Middle frontal gyrus (tissue), 1 donor: ENCODE measurements at regions not wholly inside any gene's neighbourhood (a gene's known extent, or its start where the extent isn't known, plus 50 kb on each side); places are given as distances from the start of the nearest gene placed in this dataset.

ENCODE experiments used
- DNase-seq: peaks from one replicate; pipeline ENCODE4 v3.0.0-alpha.2; 2015; ENCODE audit warnings: low spot score; ENCODE audit errors: extremely low spot score

DNA sequence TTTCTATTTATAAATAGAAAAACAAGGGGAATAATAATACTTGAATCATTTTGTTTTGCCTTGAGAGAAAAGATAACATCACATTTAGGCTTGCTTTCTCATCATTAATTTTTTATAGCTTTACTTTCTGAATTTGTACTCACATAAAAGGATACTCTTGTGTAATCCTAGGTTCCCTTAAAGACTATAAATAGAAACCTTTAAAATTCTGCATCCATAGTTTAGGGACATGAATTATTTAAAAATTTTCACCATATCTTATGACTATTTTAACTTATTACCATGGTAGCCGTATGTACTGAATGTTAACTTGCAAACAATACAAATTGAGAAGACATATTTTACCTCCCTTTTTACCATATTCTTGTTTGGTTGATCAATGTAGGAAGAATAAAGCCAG lies 143.5 kb upstream of the CWC22 start:
- DNase-seq = no peak

DNA sequence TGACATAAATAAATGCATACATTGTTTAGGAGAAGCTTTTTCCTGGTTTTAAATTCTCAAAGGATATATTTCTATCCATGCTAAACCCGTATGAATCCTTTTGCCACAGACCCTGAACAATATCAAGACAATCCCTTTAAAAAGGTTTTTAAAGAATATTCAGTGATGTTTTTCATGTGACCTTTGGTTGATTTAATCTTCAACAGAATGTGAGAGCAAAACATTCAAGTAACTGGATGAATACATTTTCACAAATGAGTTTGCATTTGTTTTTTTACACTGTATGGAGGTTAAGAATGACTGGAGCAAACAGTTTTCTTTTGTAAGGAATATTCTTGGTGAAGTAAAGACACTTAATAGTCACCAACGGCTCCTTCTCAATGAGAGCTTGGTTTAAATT lies 139.4 kb upstream of the CWC22 start:
- DNase-seq = no peak

DNA sequence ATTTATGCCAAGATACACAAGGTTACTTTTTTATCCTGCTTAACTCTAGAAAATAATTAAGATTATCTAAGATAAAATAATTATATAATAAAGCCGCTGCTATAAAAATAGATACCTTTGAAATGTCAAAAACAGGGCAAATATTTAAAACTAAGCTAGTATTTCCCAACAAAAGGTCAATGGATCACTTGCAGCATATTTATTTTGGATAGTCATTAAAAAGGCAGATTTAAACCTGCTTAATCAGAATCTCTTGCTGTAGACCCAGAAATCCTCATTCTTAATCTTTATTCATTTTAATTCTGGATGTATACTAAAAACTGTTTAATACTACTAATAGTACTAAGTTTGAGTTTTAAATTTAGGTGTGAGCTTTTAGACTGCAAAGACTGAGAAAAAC lies 139.0 kb upstream of the CWC22 start:
- DNase-seq = no peak

DNA sequence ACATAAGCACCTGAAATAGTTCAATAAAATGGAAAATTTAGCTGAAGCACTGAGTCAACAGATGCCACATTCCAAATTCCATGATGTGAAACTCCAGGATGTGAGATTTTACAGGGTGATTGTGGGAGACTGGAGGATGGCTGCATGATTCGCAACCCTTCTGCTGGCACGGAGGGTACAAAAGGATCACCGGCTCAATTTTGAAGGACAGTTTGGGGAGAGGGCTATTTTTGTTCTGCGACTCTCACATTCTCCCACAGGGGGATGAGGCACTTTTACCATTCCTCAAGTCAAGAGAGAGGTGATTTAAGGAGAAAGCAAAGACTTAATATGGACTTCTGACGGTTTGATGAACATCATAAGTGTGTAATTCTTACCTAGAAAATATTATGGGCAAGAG lies 138.1 kb upstream of the CWC22 start:
- DNase-seq = no peak

DNA sequence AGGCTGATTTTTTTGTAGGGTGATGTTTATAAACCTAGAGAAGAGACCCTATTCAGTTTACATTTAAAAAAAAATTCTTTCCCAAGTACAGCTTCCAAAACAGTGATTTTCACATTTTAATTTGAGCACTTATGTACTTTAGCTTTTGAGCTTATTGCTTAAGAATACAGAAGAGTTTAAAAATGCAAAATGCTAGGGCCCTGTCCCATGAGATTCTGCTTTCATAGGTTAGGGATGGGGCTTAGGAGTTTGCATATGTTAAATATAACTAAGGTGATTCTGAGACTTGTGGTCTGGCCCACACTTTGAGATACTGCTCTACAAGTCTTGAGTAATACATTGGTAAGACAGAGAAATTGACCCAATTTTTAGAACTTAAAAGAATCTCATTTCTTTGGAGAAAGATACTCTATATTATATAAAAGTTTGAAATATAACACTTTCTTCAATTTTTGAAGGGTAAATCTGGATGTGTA lies 137.3 kb upstream of the CWC22 start:
- DNase-seq = no peak

DNA sequence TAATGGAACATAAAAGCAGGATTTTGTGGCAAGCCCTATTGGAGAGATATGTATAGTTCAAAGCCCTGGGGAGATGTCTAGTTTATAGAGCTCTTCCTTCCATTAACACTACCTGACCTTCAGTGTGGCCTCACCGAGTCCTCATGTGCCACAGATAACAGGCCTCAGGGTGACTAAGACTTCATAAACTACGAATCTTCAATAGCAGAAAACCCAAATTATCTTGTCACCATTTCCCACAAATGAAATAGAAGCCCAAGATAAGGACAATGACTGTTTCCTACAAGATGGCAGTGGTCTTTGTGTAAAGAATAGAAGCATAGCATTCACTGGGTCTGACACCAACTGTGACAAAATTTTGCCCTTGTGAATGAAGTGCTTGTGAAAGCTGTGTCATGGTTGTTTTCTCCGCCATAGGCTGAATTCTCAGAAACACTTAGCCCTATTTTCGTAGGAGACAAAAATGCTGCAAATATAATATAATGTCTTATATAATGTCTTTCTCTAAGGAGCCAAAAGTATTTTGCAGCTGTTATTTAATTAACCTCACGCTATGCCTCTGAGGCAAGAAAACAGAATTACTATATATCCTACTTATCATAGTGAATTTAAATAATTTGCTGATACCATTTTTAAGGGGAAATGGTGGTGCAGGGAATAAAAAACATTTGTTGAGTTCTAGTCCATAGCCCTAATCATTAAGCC lies 136.7 kb upstream of the CWC22 start:
- DNase-seq = no peak

DNA sequence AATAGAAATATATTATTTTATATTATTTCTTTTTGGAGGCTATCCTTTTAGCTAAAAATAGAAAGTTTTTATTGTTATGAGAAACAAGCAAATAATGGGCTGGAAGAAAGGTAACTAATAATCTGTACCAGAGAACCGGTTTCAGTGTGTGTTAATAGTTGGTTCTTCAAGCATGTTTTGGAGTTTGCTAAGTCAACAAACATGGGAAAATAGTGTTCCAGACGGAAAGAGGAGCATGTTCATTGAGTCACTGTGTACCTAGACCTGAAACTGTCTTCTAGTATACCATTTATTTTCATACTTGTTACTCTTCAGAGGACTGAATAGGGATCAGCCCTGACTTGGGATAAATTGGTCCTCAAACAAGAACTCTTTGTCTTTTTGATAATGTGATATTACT lies 134.5 kb upstream of the CWC22 start:
- DNase-seq = no peak

DNA sequence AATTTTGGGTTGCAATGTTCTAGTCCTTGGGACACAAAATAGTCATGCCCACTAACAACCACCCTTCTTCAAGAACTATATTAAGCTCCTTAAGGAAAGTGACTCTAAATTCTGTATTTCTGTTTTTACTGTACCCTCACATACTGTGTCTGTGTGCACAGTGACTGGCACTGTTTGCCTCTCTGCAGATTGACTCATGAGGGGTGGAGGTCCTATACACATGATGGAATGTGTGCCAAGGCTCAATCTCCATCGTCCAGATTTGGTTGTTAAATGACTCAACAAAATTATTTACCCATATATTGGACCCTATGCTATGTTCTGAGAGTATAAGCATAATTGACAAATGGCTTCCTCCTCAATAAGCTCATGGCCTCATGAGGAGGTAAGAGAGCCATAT lies 126.6 kb upstream of the CWC22 start:
- no peak for DNase-seq

DNA sequence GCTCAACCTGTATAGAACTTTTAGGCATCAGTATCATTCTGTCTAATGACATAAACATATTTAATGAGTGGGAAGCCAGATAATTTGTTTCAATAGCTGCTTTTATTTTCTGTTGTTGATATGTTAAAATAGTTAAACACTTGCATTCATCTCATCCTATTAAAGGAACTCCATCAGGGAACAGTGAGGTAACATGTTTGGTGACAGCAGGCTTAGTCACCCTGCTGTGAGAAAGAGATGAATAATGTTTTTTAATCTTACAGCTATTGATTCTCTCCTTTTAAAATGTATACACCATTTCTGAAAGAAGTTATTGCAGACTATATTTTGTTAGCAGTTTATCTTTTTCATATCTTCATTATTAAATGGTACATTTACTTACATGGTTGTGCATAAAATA lies 123.3 kb upstream of the CWC22 start:
- DNase-seq = no peak

DNA sequence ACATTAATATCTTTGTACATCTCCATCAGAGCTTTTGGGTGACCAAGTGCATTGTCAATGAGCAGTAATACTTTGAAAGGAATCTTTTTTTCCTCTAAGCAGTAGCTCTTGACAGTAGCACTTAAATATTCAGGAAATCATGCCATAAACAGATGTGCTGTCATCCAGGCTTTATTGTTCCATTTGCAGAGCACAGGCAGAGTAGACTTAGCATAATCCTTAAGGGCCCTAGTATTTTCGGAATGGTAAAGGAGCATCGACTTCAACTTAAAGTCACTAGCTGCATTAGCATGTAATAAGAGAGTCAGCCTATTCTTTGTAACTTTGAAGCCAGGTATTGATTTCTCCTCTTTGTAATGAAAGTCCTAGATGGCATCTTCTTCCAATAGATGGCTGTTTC lies 121.8 kb upstream of the CWC22 start:
- DNase-seq = no peak

DNA sequence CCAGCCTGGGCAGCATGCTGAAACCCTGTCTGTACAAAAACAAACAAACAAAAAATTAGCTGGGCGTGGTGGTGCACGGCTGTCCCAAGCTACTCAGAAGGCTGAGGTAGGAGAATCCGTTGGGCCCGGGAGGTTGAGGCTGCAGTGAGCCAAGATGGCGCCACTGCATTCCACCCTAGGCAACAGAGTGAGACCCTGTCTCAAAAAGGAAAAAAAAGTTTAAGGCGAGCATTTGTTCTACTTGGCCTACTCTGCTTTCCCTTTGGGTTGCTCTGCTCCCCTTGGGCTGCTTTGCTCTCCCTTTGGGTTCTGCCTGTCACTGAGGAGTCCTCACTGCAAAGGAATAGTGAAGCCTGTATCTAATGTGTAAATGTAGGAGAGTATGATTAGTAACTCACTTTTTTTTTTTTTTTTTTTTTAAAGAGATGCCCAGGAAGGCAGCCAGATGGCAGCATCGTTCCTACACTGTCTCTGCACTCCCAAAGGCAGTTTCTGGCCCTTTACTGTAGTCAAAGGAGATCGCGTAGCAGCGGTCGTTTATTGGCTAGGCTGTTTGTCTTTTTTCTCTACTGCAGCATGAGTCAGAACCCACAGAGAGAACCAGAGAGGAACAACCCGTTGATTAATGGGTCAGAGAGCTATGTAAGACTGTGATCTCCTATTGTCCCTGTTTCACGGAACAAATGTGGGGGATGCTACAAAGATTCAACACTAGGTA lies 118.3 kb upstream of the CWC22 start:
- peak; percentile 77 for DNase-seq

DNA sequence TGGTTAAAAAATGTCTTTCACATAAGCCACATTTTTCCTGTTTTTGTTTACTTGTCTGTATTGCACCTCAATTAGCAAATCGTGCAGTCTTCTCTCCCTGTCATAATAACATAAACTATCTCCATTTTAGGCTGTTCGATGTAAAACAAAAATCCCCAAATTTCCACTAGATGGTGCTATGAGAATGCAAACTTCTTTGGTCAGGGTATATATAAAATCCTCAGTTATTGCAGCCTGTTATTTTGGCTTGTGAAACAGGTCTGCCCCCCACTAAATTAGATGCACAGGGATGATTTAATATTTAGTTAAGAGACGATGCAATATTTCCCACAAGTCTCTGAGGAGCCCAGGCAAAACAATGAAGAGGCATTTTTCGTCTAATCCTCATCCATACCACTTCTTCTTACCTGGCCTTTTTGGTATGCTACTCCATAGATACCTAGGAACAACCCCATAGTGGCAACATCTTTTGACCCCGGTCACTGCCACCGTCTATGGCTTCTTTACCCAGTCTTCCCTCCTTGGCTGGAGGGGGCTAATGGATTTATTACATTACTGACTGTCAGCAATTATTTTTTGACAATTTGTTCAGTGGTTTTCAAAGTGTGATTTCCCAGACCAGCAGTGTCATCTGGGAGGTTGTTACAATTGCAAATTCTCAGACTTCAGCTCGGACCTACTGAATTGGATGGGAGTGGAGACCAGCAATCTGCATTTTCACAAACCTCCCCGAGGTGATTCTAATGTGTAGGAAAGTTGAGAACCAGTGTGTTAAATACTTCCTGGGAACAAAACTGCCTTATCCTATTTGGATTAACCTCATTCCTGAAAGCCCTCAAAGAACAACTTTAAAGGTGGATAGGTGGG lies 117.4 kb upstream of the CWC22 start:
- no peak for DNase-seq

DNA sequence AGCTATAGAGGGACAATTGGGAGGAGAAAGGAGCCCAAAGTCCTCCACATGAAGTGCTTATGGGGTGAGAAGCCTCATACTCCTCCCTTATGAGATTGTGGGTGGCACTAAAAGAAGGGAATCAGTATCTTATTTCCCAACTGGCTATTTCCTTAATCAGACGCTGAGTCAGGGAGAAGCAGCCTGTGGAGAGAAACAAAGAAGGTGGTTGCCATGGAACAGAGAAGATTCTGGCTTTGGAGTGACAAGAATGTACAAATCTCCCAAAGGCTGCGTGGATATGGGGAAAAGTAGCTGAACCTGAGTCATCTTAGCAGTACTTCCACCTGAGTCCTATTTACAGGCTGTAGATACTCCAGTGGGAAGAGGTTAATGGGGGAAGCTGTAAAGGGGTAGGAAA lies 115.8 kb upstream of the CWC22 start:
- no peak for DNase-seq

DNA sequence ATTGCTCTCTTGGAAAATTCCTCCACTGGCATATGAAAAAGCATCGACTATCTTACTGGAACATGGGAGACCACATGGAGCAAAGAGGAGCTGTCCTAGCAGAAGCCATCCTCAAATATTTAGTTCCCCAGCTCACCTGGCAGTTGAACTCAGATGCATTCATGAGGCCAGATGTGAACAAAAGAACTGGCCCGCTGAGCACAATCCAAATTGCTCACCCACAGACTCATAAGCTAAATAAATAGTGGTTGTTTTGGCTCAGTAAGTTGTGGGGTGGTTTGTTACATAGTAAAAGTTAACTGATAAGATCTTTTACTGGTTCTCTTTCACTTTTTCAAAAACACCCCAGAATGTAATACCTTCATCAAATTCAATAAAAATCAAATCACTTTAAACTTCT lies 108.6 kb upstream of the CWC22 start:
- DNase-seq = no peak

DNA sequence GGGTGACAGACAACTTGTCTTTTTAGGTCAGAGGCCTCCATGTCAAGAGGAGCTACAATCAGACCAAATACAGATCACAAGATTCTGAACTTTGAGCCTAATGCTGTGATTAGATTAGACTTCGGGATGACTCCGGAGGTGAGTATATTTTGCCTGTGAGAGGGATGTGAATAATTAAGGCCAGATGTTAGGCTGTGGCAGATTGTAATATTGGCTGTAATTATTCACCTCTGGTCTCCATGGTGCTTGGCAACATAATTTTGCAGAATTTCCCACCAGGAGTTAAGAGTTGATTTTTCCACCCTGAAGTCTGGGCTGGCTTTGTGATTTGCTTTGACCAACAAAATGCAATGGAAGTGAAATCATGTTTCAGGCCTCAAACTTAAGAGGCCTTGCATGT lies 108.2 kb upstream of the CWC22 start:
- no peak for DNase-seq

DNA sequence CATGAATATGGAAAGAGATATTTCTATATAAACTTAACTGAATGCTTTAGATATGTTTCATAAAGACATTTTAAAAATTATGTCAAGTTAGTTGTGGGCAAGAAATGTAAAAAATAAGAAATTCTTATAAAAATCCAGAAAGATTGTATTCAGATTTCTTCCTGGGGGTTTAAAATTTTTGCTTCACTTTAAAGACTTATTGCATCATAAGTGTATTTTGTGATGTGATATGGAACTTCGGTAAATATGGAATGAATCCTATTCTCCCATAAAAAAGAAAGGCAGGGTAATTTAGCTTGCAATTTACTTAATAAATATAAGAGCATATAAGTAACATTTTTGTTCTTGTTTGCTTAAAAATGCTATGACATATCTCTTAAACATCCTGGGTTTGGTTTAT lies 104.8 kb upstream of the CWC22 start:
- DNase-seq = no peak

DNA sequence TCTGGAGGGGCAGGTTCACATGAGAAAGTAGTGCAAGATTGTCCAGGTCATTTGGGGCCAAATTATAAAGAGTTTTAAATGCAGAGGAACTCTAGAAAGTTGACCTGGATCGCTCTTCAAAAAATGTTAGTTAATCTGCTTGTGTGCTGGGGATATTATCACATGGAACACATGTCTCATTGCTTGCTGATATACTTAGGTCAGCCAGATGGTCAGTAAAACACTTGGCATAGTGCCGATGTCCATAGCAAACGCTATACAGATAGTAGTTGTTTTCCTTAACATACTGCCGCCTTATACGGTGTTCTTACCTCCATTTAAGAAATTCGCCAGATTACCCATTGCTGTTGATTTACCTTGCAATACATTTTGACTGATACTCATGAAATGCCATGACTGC lies 103.4 kb upstream of the CWC22 start:
- no peak for DNase-seq

DNA sequence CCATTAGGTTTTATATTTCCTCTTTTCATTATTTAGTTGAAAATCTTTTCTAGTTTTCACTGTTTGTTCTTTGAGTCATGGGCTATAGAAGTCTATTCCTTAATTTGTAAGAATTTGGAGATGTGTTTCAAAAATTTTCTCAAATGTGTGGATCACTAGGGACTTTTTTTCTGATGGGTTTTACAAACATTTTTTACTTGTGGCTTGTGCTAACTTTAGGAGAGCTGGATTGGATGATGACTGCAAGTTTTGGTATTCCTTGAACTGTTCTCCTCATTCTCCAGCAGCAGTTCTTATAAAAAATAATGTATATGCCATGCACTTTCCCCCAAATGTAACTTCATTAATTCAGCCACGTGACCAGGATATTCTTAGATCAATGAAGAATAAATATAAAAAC lies 94.7 kb upstream of the CWC22 start:
- no peak for DNase-seq

DNA sequence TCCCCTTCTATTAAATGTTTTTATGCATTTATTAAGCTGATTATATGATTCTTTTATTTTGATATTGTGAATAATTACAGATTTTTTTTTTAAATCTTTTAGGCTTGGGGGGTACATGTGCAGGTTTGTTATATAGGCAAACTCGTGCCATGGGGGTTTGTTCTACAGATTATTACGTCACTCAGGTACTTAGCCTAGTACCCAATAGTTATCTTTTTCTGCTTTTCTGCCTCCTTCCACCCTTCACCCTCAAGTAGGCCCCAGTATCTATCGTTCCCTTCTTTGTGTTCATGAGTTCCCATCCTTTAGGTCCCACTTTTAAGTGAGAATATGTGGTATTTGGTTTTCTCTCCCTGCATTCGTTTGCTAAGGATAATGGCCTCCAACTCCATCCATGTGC lies 92.2 kb upstream of the CWC22 start:
- no peak for DNase-seq

DNA sequence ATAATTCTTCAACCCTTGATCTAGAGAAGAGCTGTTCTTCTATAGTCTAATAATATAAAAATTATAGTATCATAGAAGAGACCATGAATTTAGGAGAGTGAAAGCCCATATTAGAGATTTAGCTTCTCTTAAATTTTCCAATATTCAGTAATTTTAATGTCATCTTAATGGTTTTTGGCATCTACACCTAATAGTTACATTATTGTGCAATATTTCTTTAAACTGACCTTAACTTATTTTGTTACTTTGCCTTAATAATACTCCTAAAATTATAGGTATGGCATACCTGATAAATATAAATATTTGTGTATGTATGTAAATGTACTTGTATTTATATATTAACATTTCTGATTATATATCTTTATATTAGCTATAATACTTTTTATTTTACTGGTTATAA lies 78.0 kb upstream of the CWC22 start:
- DNase-seq = no peak

DNA sequence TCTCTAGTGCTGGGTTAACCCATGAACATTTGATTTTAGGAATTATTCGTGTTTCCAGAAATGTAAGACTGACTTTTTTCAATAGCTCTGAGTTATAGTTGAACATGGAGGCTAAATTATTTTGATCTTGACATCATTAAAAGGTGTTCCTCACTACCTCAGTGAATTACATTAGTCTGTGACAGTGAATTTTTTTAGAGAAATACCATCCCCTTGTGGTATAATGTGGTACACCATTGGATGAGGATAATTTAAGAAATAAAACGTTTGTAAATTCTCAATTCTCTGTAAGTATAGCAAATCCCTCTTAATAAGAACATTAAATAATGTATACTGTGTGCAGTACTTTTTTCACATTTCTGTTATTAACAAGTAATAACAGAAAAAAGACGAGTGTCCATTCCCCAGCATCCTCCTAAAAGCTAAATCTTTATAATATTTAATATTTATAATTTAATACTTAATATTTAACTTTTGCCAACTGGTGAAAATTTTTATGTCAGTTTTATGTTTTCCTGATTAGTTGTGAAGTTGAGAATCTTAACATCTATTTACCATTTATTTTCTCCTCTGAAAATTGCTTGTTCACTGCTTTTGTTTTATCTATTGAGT lies 70.3 kb upstream of the CWC22 start:
- DNase-seq = no peak

DNA sequence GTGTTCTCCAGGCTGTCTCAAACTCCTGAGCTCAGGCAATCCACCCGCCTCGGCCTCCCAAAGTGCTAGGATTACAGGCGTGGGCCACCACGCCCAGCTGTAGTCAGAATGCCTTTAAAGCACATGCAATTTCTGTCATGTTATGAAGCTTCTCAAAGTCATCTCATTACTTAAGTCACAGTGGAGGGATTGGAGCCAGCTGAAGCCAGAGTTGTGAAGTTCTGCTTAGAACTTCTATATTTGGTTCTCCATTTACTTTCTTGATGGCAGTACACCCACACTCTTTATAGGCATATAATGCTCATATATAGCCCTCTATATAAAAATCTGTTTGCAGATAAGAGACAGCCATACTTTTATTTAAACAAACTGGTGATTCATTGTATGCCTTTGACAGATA lies 68.8 kb upstream of the CWC22 start:
- DNase-seq = peak; percentile 31
